Thyroid gland (tissue), 4 donors: ENCODE measurements at regions not wholly inside any gene's neighbourhood (a gene's known extent, or its start where the extent isn't known, plus 50 kb on each side); places are given as distances from the start of the nearest gene placed in this dataset.

Experiments used
- CTCF ChIP-seq, 6 experiments: fragments of 200-600 bp in 3 of 6; fragments of 450-650 bp in 3 of 6; sonication (generic) in 3 of 6; IDR thresholded peaks; one replicate each; pipeline ENCODE4 v1.5.1; 2016 to 2019; ENCODE audit warnings: antibody characterized with exemption in 6 of 6, mild to moderate bottlenecking in 2 of 6, inconsistent platforms in 1 of 6, moderate library complexity in 1 of 6
- POLR2A ChIP-seq, 2 donors: fragments of 450-650 bp; IDR thresholded peaks; one replicate each; pipeline ENCODE4 v1.6.1; 2017; ENCODE audit warnings: antibody characterized with exemption in 2 of 2, mild to moderate bottlenecking in 2 of 2, moderate library complexity in 1 of 2

GRCh38 chr4:138671606-138672084 lies 343.9 kb upstream of the NOCT start:
- TF ChIP-seq POLR2A (IDR thresholded peaks at IDR 0.05) (no peak), CTCF (IDR thresholded peaks at IDR 0.05) (no peak)
